ENCODE measurements at regions not wholly inside any gene's neighbourhood (a gene's known extent, or its start where the extent isn't known, plus 50 kb on each side); places are given as distances from the start of the nearest gene placed in this dataset.

GRCh38 chr15:93881310-93881709, 350.1 kb upstream of the MCTP2 start:
- no peak overlapping the region for H3K27ac ChIP-seq (replicated peaks)
- DNase-seq (ENCODE audit: low read depth in 1 of 2, low spot score in 1 of 2) = no peak
- H3K4me3 ChIP-seq (replicated peaks; ENCODE audit: insufficient read depth, low read length) = no peak overlapping the region
- H3K27me3 ChIP-seq (ENCODE audit: insufficient read depth, poor library complexity, severe bottlenecking) = no peaks in the 10 kb centered on the region
- TF ChIP-seq GABPA (IDR thresholded peaks at IDR 0.05; ENCODE audit: low read depth) = no peak
- TF ChIP-seq, protein P1, sequence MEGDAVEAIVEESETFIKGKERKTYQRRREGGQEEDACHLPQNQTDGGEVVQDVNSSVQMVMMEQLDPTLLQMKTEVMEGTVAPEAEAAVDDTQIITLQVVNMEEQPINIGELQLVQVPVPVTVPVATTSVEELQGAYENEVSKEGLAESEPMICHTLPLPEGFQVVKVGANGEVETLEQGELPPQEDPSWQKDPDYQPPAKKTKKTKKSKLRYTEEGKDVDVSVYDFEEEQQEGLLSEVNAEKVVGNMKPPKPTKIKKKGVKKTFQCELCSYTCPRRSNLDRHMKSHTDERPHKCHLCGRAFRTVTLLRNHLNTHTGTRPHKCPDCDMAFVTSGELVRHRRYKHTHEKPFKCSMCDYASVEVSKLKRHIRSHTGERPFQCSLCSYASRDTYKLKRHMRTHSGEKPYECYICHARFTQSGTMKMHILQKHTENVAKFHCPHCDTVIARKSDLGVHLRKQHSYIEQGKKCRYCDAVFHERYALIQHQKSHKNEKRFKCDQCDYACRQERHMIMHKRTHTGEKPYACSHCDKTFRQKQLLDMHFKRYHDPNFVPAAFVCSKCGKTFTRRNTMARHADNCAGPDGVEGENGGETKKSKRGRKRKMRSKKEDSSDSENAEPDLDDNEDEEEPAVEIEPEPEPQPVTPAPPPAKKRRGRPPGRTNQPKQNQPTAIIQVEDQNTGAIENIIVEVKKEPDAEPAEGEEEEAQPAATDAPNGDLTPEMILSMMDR (IDR thresholded peaks at IDR 0.05; ENCODE audit: insufficient read depth, low read length) = no peak
- no peak for TF ChIP-seq REST (IDR thresholded peaks at IDR 0.05; ENCODE audit: insufficient replicate concordance, low read depth)
- no peak for TF ChIP-seq SPI1 (IDR thresholded peaks at IDR 0.05; ENCODE audit: borderline replicate concordance, low read depth)
- TF ChIP-seq POLR2AphosphoS5 (IDR thresholded peaks at IDR 0.05; ENCODE audit: low read depth) = no peak

DNA sequence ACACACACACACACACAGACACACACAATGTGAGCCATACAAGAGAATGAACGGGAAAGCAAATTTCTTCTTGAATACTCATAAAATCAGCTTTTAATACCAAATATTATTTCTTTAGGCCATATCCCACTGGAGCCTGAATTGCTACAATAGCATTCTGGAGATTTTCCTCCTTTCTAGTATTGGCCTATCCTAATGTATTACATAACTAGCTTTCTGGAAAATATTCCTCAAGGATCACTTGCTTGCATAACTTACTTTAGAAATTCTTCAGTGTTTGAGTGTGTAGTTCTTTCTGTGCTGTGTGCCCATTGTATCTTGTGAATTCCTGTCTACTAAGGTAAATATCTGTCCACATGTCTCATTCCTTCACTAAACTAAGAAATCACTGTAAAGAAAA, 351.0 kb upstream of the MCTP2 start:
- TF ChIP-seq POLR2AphosphoS5 (IDR thresholded peaks at IDR 0.05; ENCODE audit: low read depth) (no peak), SPI1 (IDR thresholded peaks at IDR 0.05; ENCODE audit: borderline replicate concordance, low read depth) (no peak), REST (IDR thresholded peaks at IDR 0.05; ENCODE audit: insufficient replicate concordance, low read depth) (no peak), GABPA (IDR thresholded peaks at IDR 0.05; ENCODE audit: low read depth) (no peak)
- TF ChIP-seq, protein P1 (IDR thresholded peaks at IDR 0.05; ENCODE audit: insufficient read depth, low read length) = no peak
- no peaks in the 10 kb centered on the region for H3K27me3 ChIP-seq (ENCODE audit: insufficient read depth, poor library complexity, severe bottlenecking)
- DNase-seq (ENCODE audit: low read depth in 1 of 2, low spot score in 1 of 2) = no peak
- no peak overlapping the region for H3K27ac ChIP-seq (replicated peaks)
- H3K4me3 ChIP-seq (replicated peaks; ENCODE audit: insufficient read depth, low read length) = no peak overlapping the region

- TF ChIP-seq, protein P1 (IDR thresholded peaks at IDR 0.05; ENCODE audit: insufficient read depth, low read length) = no peak
- TF ChIP-seq GABPA (IDR thresholded peaks at IDR 0.05; ENCODE audit: low read depth) (no peak), POLR2AphosphoS5 (IDR thresholded peaks at IDR 0.05; ENCODE audit: low read depth) (no peak), REST (IDR thresholded peaks at IDR 0.05; ENCODE audit: insufficient replicate concordance, low read depth) (no peak), SPI1 (IDR thresholded peaks at IDR 0.05; ENCODE audit: borderline replicate concordance, low read depth) (no peak)
- no peak for DNase-seq (ENCODE audit: low read depth in 1 of 2, low spot score in 1 of 2)
- H3K27ac ChIP-seq (replicated peaks) = no peak overlapping the region
- peaks cover 3% of the 10 kb centered on the region for H3K27me3 ChIP-seq (ENCODE audit: insufficient read depth, poor library complexity, severe bottlenecking)
- no peak overlapping the region for H3K4me3 ChIP-seq (replicated peaks; ENCODE audit: insufficient read depth, low read length)
These were observed 360.8 kb upstream of the MCTP2 start for GRCh38 chr15:93870583-93870982.

Measured in HL-60 (cell line).